Duodenal mucosa (tissue), 2 donors: ENCODE measurements at regions not wholly inside any gene's neighbourhood (a gene's known extent, or its start where the extent isn't known, plus 50 kb on each side); places are given as distances from the start of the nearest gene placed in this dataset.

Experiments
- H3K27ac ChIP-seq: one replicate; pipeline ENCODE4 v1.7.0; 2013; ENCODE audit warnings: low read depth, low read length
- H3K27me3 ChIP-seq, 2 donors: one replicate each; pipeline ENCODE4 v1.7.0; 2013; ENCODE audit warnings: low read length in 2 of 2, control low read depth in 1 of 2; ENCODE audit not compliant: insufficient read depth in 2 of 2, control insufficient read depth in 1 of 2
- H3K36me3 ChIP-seq, 2 donors: one replicate each; pipeline ENCODE4 v1.7.0; 2013; ENCODE audit warnings: low read length in 2 of 2, control low read depth in 1 of 2; ENCODE audit not compliant: insufficient read depth in 2 of 2, control insufficient read depth in 1 of 2
- H3K4me1 ChIP-seq, 2 donors: one replicate each; pipeline ENCODE4 v1.7.0; 2013; ENCODE audit warnings: low read length in 2 of 2, control low read depth in 1 of 2; ENCODE audit not compliant: insufficient read depth in 2 of 2, control insufficient read depth in 1 of 2
- H3K4me3 ChIP-seq, 2 donors: one replicate each; pipeline ENCODE4 v1.7.0; 2013; ENCODE audit warnings: low read length in 2 of 2, low read depth in 1 of 2
- H3K9ac ChIP-seq, 2 donors: one replicate each; pipeline ENCODE4 v1.7.0; 2013; ENCODE audit warnings: low read length in 2 of 2, low read depth in 1 of 2
- H3K9me3 ChIP-seq, 2 donors: one replicate each; pipeline ENCODE4 v1.7.0; 2013; ENCODE audit warnings: low read length in 2 of 2, control low read depth in 1 of 2; ENCODE audit not compliant: control insufficient read depth in 1 of 2

GRCh38 chr12:124454735-124455134, 112.7 kb downstream of the NCOR2 start:
- H3K4me3 ChIP-seq: no peak overlapping the region
- H3K4me1 ChIP-seq: peaks cover 30 to 49% of the 10 kb centered on the region in 2 donors
- peaks cover 7 to 34% of the 10 kb centered on the region in 2 donors for H3K36me3 ChIP-seq
- no peak overlapping the region for H3K27ac ChIP-seq
- H3K9ac ChIP-seq: no peak overlapping the region
- no peaks in the 10 kb centered on the region for H3K27me3 ChIP-seq
- H3K9me3 ChIP-seq: no peaks in the 10 kb centered on the region

- Histone ChIP-seq H3K27me3 (no peaks in the 10 kb centered on the region), H3K9me3 (no peaks in the 10 kb centered on the region), H3K4me3 (no peak overlapping the region), H3K9ac (no peak overlapping the region), H3K36me3 (peaks cover 3 to 31% of the 10 kb centered on the region in 2 donors), H3K4me1 (peaks cover 30 to 49% of the 10 kb centered on the region in 2 donors), H3K27ac (peak overlapping the region; percentile 34)
These were observed 113.1 kb downstream of the NCOR2 start for GRCh38 chr12:124454352-124454725.

- Histone ChIP-seq H3K27ac (peak overlapping the region; percentile 68), H3K9me3 (no peaks in the 10 kb centered on the region), H3K9ac (peak overlapping the region; percentile 47 to 51), H3K36me3 (peaks cover 0 to 35% of the 10 kb centered on the region in 2 donors), H3K4me3 (peak overlapping the region in 1 of 2 donors; percentile 32), H3K27me3 (no peaks in the 10 kb centered on the region), H3K4me1 (peaks cover 30 to 49% of the 10 kb centered on the region in 2 donors)
These were observed 113.7 kb downstream of the NCOR2 start for GRCh38 chr12:124453419-124454351.

GRCh38 chr12:124452576-124453331, 114.7 kb downstream of the NCOR2 start:
- Histone ChIP-seq H3K27ac (peak overlapping the region; percentile 68), H3K9me3 (no peaks in the 10 kb centered on the region), H3K4me1 (peaks cover 27 to 49% of the 10 kb centered on the region in 2 donors), H3K36me3 (peaks cover 0 to 45% of the 10 kb centered on the region in 2 donors), H3K4me3 (peak overlapping the region in 1 of 2 donors; percentile 32), H3K9ac (peak overlapping the region; percentile 47 to 51), H3K27me3 (no peaks in the 10 kb centered on the region)

GRCh38 chr12:124451637-124452243, 115.7 kb downstream of the NCOR2 start:
- Histone ChIP-seq H3K9ac (no peak overlapping the region), H3K27ac (no peak overlapping the region), H3K4me1 (peaks cover 25 to 49% of the 10 kb centered on the region in 2 donors), H3K36me3 (peaks cover 0 to 46% of the 10 kb centered on the region in 2 donors), H3K27me3 (no peaks in the 10 kb centered on the region), H3K4me3 (no peak overlapping the region), H3K9me3 (no peaks in the 10 kb centered on the region)

GRCh38 chr12:124451016-124451415, 116.4 kb downstream of the NCOR2 start:
- H3K9ac ChIP-seq: no peak overlapping the region
- H3K27ac ChIP-seq: no peak overlapping the region
- peaks cover 25 to 43% of the 10 kb centered on the region in 2 donors for H3K4me1 ChIP-seq
- H3K9me3 ChIP-seq: no peaks in the 10 kb centered on the region
- H3K36me3 ChIP-seq: peaks cover 2 to 44% of the 10 kb centered on the region in 2 donors
- no peaks in the 10 kb centered on the region for H3K27me3 ChIP-seq
- no peak overlapping the region for H3K4me3 ChIP-seq

- Histone ChIP-seq H3K36me3 (peaks cover 2 to 43% of the 10 kb centered on the region in 2 donors), H3K27me3 (no peaks in the 10 kb centered on the region), H3K9me3 (no peaks in the 10 kb centered on the region), H3K9ac (no peak overlapping the region), H3K4me1 (peaks cover 21 to 38% of the 10 kb centered on the region in 2 donors), H3K4me3 (no peak overlapping the region), H3K27ac (no peak overlapping the region)
These were observed 117.0 kb downstream of the NCOR2 start for GRCh38 chr12:124450376-124450750.

- no peak overlapping the region for H3K27ac ChIP-seq
- no peak overlapping the region for H3K9ac ChIP-seq
- H3K4me1 ChIP-seq: peaks cover 20 to 32% of the 10 kb centered on the region in 2 donors
- H3K9me3 ChIP-seq: no peaks in the 10 kb centered on the region
- no peaks in the 10 kb centered on the region for H3K27me3 ChIP-seq
- H3K4me3 ChIP-seq: no peak overlapping the region
- H3K36me3 ChIP-seq: peaks cover 2 to 43% of the 10 kb centered on the region in 2 donors
These were observed 117.6 kb downstream of the NCOR2 start for GRCh38 chr12:124449623-124450375.

GRCh38 chr12:124448955-124449622, 118.3 kb downstream of the NCOR2 start:
- Histone ChIP-seq H3K9me3 (no peaks in the 10 kb centered on the region), H3K27ac (no peak overlapping the region), H3K36me3 (peaks cover 3 to 40% of the 10 kb centered on the region in 2 donors), H3K27me3 (no peaks in the 10 kb centered on the region), H3K4me1 (peaks cover 15 to 25% of the 10 kb centered on the region in 2 donors), H3K4me3 (no peak overlapping the region), H3K9ac (no peak overlapping the region)
